ENCODE measurements at regions not wholly inside any gene's neighbourhood (a gene's known extent, or its start where the extent isn't known, plus 50 kb on each side); places are given as distances from the start of the nearest gene placed in this dataset.

DNA sequence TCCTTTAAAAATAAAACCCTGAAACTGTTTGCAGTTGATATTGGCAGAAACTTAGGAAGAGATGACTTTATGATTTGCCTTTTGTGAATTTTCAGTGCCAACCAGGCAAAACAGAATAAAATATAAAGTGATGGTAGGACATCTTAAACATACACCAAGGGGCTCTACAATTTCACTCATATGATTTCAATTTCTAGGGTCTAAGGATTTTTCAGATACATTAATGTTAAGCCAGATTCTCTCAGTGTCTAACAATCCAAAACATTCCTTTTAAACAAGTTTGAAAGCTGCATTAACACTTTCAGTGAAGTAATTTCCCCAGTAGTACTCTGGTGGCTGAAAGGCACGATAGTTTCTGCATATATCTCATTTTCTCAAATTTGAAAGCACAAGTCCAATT lies 1262.0 kb upstream of the ADGRL3 start:
- no peak overlapping the region for H3K4me3 ChIP-seq (ENCODE audit: low read depth, low read length)
- in situ Hi-C loops (cut with HindIII; ENCODE audit: low sequenced_read_pairs): no loop called here
- TF ChIP-seq, protein P1, sequence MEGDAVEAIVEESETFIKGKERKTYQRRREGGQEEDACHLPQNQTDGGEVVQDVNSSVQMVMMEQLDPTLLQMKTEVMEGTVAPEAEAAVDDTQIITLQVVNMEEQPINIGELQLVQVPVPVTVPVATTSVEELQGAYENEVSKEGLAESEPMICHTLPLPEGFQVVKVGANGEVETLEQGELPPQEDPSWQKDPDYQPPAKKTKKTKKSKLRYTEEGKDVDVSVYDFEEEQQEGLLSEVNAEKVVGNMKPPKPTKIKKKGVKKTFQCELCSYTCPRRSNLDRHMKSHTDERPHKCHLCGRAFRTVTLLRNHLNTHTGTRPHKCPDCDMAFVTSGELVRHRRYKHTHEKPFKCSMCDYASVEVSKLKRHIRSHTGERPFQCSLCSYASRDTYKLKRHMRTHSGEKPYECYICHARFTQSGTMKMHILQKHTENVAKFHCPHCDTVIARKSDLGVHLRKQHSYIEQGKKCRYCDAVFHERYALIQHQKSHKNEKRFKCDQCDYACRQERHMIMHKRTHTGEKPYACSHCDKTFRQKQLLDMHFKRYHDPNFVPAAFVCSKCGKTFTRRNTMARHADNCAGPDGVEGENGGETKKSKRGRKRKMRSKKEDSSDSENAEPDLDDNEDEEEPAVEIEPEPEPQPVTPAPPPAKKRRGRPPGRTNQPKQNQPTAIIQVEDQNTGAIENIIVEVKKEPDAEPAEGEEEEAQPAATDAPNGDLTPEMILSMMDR (IDR thresholded peaks at IDR 0.05; ENCODE audit: low read depth, low read length, missing control alignments): no peak
- no peak for DNase-seq (ENCODE audit: low read depth)

DNA sequence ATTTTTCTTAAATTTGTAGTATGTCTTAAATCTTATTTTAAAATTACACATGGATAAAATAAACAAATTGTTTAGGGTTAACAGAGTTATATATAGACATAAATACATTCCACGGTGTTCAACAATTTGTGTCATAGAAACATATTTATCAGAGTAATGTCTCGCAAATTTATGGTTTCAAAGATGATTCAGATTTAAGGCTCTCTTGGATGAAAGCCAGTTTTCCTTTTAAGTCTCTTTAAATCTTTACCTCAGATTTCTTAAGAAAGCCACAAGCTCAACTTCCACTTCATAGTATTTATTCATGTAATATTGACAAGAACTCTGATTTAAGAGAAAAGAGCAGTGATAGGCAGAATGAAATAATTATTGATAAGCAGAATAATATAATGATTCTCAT lies 1254.8 kb upstream of the ADGRL3 start:
- TF ChIP-seq, protein P1 (IDR thresholded peaks at IDR 0.05; ENCODE audit: low read depth, low read length, missing control alignments): no peak
- in situ Hi-C loops (cut with HindIII; ENCODE audit: low sequenced_read_pairs): no loop called here
- H3K4me3 ChIP-seq (ENCODE audit: low read depth, low read length): no peak overlapping the region
- DNase-seq (ENCODE audit: low read depth): no peak

DNA sequence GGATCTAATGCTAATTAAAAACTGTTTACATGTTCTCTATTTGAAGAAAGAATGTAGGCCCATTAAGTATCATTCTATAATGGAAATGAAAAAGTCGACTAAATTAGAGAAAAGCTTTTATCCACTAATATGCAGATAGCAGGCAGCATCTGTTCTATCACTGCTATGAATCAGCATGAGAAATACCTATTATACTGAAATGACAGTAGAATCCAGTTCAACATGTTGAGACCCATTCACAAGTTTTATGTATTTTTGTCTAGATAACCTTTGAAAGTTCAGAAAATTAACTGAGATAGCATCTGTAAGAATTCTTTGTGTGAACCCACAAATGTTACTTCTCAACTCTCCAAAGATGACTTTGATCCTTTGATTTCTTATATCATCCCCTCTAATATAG lies 1254.4 kb upstream of the ADGRL3 start:
- DNase-seq (ENCODE audit: low read depth): no peak
- H3K4me3 ChIP-seq (ENCODE audit: low read depth, low read length): no peak overlapping the region
- in situ Hi-C loops (cut with HindIII; ENCODE audit: low sequenced_read_pairs): no loop called here
- TF ChIP-seq, protein P1 (IDR thresholded peaks at IDR 0.05; ENCODE audit: low read depth, low read length, missing control alignments): no peak

DNA sequence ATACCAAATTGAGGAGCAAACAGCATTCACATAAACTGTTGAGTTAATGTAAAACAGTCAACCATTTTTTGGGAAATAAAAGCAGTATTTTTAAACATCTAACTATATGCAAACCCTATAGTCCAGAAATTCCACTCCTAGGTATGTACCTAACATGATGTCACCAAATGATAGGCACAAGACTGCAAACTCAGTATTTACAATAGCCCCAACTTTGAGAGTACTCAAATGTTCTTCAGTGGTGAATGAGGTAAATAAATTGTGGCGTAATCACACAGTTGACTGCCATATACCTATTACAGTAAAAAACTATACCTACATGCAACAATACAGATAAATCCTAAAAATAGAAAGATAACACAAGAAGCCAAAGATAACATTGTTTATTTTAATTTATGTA lies 1243.8 kb upstream of the ADGRL3 start:
- TF ChIP-seq, protein P1 (IDR thresholded peaks at IDR 0.05; ENCODE audit: low read depth, low read length, missing control alignments): no peak
- no peak overlapping the region for H3K4me3 ChIP-seq (ENCODE audit: low read depth, low read length)
- DNase-seq (ENCODE audit: low read depth): no peak
- in situ Hi-C loops (cut with HindIII; ENCODE audit: low sequenced_read_pairs): no loop called here

DNA sequence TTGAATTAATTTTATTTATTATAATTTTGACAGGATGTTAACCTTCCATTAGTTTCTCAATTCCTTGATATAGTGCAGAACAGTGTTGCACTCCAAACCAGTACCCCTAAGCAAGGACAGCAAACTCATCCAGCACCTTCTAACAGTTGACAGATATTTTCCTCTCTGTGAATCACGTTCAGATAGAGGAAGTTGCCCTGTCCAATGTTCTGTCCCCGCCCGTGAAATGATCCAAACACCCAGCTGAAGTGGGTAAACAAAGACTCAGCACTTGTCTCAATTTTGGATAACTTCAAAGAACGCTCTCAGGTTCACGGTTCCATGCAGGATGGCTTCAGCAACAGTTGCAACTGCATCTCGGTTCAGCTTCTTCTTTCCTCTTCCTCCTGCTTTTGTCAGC lies 1240.0 kb upstream of the ADGRL3 start:
- in situ Hi-C loops (cut with HindIII; ENCODE audit: low sequenced_read_pairs): no loop called here
- no peak overlapping the region for H3K4me3 ChIP-seq (ENCODE audit: low read depth, low read length)
- no peak for DNase-seq (ENCODE audit: low read depth)
- TF ChIP-seq, protein P1 (IDR thresholded peaks at IDR 0.05; ENCODE audit: low read depth, low read length, missing control alignments): no peak

DNA sequence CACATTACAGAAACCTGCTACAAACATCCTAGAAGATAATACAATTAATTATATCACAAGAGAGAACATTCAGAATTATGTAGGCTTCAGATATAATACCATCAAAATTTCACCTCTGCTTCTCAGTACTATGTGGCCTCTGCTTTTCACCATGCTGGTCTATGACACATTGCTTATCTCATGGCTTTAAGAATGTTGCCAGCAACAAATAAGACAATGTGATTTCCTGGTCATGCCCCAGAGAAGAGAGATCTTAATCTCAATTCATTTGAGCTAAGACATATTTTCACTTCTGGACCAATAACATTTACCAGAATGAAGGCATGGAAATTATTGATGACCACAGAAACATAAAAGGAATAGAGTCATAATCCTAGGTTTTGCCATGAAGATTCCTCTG lies 1233.4 kb upstream of the ADGRL3 start:
- DNase-seq (ENCODE audit: low read depth): no peak
- TF ChIP-seq, protein P1 (IDR thresholded peaks at IDR 0.05; ENCODE audit: low read depth, low read length, missing control alignments): no peak
- in situ Hi-C loops (cut with HindIII; ENCODE audit: low sequenced_read_pairs): no loop called here
- H3K4me3 ChIP-seq (ENCODE audit: low read depth, low read length): no peak overlapping the region

DNA sequence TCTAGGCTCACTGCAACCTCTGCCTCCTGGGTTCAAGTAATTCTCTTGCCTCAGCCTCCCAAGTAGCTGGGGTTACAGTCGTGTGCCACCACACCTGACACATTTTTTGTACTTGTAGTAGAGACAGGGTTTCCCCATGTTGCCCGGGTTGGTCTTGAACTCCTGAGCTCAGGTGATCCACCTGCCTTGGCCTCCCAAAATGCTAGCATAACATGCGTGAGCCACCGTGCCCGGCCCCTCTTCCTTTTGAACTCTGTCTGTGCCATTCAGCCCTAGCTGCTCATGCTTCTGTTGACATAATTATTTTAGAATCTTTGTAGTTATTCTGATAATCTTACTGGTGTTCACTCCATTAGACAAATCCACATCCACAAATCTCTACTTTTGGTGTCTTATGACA lies 1231.3 kb upstream of the ADGRL3 start:
- in situ Hi-C loops (cut with HindIII; ENCODE audit: low sequenced_read_pairs): no loop called here
- DNase-seq (ENCODE audit: low read depth): no peak
- H3K4me3 ChIP-seq (ENCODE audit: low read depth, low read length): no peak overlapping the region
- TF ChIP-seq, protein P1 (IDR thresholded peaks at IDR 0.05; ENCODE audit: low read depth, low read length, missing control alignments): no peak

Measured in astrocyte of the cerebellum (primary cell).